ENCODE measurements at regions not wholly inside any gene's neighbourhood (a gene's known extent, or its start where the extent isn't known, plus 50 kb on each side); places are given as distances from the start of the nearest gene placed in this dataset.
"Not testable (repeated sequence)": the region's sequence is repeated elsewhere in the genome, so short reads cannot be mapped to it uniquely, and the experiment has no call there.

- DNase-seq, result no peak
Observed at GRCh38 chr1:238438311-238439270, 547.9 kb upstream of the ZP4 start.

DNA sequence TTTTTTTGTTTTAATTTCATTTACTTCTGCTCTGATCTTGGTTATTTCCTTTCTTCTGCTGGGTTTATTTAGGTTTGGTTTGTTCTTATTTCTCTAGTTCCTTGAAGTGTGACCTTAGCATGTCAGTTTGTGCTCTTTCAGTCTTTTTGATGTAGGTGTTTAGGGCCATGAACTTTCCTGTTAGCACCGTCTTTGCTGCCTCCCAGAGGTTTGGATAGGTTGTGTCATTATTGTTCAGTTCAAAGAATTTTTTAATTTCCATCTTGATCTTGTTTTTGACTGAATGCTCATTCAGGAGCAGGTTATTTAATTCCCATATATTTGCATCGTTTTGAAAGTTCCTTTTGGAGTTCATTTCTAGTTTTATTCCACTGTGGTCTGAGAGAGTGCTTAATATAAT, 539.0 kb upstream of the ZP4 start:
- DNase-seq, result peak in 1 of 2 donors; percentile 4

- DNase-seq, result no peak
Observed at GRCh38 chr1:238419209-238419608, 528.5 kb upstream of the ZP4 start.

GRCh38 chr1:238409932-238410331, 519.2 kb upstream of the ZP4 start:
- no peak for DNase-seq

DNA sequence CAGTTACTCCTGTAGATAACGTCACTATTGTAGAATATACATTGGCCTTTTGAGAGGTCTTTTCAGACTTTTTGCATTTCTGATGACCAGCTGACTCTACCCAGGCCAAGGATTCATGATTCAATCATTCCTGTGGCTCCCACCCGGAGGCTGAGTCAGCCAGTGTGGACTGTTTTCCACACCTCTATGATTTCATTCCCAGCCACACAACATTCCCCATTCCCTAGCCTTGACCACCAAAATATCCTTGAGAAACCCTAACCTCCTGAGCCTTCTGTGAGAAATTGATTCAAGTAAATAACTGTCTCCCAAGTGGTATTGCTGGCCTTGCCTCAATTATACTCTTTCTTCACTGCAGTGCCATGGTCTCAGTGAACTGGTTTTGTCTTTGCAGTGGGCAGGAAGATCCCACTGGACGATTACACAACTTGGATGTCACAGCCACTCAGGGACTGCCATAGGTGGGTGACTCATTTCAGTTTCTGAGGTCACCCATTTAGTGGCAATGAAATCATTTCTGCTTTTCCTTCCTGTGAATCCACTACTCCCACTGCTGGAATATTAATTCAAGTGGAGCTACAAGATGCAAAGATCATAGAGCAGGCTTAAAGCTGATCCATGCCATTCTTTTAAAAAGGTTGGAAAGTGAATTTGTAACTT, 518.6 kb upstream of the ZP4 start:
- peak; percentile 63 to 78 for DNase-seq

GRCh38 chr1:238408737-238409136, 518.0 kb upstream of the ZP4 start:
- no peak for DNase-seq

DNA sequence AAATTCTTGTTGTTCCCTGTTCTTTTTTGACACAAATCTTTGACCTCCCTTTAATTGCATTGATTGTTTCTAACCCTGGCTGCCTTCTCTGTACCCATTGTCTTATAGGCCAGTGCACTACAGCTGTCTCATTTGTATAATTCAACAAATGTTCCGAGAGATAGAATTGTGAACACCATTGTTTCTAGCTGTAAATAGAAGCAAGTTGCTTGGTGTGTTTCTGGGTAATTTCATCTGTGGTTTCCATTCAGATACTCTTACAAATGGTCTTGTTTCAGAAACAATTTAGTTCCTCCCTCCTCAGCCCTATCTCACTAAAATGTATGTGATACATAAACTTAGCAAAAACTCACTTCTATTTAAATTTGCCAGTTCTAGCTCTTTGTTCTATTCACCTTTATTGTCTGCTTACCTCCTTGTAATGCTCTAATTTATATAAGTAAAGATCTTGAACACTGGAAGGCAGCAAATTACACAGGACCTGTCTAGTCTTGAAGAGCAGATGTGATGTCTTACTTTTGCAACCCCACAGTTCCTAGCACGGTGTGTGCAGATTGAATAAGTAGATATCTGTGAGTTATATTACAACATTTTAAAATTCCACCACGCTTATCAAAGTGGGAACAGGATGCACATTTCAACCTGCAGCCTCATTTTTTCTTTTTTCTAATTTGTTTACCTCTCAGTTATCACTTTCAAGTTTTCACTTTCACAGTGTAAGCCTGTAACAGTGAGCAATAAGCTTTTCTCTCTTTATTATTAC, 515.6 kb upstream of the ZP4 start:
- no peak for DNase-seq

DNA sequence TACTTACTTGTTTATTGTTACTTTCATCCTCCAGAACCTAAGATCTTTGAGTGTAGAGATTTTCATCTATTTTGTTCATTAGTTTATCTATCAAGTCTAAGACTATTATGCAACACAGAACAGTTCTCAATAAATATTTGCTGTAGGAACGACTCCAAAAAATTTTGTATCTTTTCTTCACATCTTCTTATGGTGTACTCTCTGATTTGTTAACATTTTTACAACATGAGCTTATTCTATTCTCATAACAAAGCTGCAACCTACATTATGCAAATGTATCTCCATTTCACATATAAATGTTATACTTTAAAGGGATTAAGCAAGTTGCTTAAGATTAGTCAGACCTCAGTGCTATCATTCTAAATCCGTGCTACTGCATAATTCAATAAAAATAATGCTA, 514.2 kb upstream of the ZP4 start:
- no peak for DNase-seq

DNA sequence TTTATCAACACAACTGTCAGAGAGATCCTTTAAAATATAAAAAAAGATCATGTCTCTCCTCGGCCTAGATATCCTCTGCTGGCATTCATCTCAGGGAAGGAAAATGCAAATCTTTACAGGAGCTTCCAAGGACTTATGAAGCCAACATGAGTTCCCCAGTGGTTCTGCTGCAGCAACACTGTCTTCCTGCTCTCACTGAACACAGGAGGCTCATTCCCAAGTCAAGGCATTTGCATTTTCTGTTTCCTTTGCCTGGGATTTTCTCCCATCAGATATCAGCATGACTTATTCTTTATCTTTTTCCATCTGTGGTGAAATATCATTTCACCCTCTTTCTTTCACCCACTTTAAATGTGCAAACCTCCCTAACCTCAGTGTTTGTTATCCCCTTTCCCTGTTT, 513.8 kb upstream of the ZP4 start:
- no peak for DNase-seq

GRCh38 chr1:238401144-238401543, 510.4 kb upstream of the ZP4 start:
- no peak for DNase-seq

GRCh38 chr1:238399558-238399957, 508.8 kb upstream of the ZP4 start:
- DNase-seq, result no peak

- no peak for DNase-seq
Observed at GRCh38 chr1:238396140-238396539, 505.4 kb upstream of the ZP4 start.

GRCh38 chr1:238384381-238384780, 493.7 kb upstream of the ZP4 start:
- DNase-seq, result no peak

GRCh38 chr1:238380167-238380566, 489.4 kb upstream of the ZP4 start:
- DNase-seq, result no peak

DNA sequence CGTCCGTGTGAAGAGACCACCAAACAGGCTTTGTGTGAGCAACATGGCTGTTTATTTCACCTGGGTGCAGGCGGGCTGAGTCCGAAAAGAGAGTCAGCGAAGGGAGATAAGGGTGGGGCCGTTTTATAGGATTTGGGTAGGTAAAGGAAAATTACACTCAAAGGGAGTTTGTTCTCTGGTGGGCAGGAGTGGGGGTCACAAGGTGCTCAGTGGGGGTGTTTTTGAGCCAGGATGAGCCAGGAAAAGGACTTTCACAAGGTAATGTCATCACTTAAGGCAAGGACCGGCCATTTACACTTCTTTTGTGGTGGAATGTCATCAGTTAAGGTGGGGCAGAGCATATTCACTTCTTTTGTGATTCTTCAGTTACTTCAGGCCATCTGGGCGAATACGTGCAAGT, 488.7 kb upstream of the ZP4 start:
- DNase-seq, result not testable (repeated sequence)

- DNase-seq, result no peak
Observed at GRCh38 chr1:238377280-238377919, 486.7 kb upstream of the ZP4 start.

DNA sequence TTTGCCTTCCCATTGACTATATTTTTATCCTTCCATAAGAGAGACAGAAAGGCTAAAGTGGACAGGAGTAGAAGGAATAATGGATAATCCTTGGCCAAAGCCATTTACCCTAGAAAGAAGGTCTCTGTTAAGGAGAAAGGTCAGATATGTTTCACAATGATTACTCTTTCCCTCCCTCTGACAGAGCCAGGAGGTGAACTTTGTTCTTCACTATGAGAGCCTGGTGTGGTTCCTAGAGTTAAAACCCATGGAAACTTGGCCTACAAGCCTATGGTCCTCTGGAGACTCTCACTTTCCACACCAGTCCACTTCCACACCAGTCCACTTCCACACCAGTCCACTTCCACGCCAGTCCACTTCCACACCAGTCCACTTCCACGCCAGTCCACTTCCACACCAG, 479.9 kb upstream of the ZP4 start:
- DNase-seq, result no peak

DNA sequence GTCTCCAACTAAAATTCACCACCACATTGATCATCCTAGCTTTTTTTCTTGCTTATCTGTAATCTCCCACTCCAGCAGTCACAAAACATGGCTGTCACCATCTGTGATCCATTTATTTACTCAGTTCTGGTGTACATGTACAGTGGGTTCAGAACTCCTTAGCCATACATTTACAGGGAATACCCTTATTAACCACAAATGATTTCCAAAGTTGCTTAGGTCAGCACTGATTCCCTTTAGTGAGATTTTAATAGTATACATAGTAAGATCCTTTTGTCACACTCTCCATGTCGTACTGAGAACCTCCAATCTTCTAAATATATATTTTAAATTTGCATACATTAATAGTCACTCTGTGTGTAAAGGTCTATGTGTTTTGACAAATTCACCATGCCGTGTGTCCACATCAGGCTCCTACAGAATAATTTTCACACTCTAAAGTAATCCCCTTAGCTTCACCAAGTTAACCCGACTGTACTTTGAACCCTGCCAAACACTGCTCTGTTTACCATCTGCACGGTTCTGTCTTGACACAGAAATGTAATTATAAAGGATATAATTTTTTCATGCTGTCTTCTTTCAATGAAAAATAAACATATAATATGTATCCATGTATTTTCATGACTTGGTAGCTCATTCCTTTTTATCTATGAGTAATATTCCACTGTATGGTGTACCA, 473.6 kb upstream of the ZP4 start:
- no peak for DNase-seq

GRCh38 chr1:238360474-238360873, 469.8 kb upstream of the ZP4 start:
- no peak for DNase-seq

DNA sequence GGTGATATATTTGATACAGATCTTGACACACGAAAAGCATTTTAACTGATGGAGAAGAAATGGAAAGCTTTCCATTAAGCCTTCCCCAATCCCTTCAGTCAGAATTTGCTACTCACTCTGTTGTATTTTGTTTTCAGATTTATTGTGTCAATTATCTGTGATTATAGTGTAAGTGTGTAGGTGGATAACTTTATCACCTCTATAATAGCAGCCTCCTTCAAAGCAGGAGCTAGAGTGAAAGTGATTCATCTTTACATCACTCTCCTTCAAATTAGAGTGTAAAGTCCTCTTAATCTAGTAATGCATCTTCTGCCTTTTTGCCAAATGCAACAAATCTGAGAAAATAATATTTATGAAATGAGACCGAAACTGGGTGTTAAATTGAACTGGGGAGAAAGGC, 459.7 kb upstream of the ZP4 start:
- no peak for DNase-seq

GRCh38 chr1:238346340-238346739, 455.6 kb upstream of the ZP4 start:
- DNase-seq, result no peak

GRCh38 chr1:238345837-238346236, 455.1 kb upstream of the ZP4 start:
- no peak for DNase-seq
